Activated CD4-positive, alpha-beta memory T cell treated with anti-CD3 and anti-CD28 coated beads for 36 hours (primary cell): ENCODE measurements at regions not wholly inside any gene's neighbourhood (a gene's known extent, or its start where the extent isn't known, plus 50 kb on each side); places are given as distances from the start of the nearest gene placed in this dataset.

Experiments used
- CTCF ChIA-PET: fragments of 350-600 bp; sonication (Branson Sonifier 250); formaldehyde crosslinking; loops from one replicate; lab custom pipeline; 2021; ENCODE audit warnings: antibody characterized with exemption, inconsistent platforms; lab: Charles Lee
- POLR2A ChIA-PET: fragments of 350-600 bp; sonication (Branson Sonifier 250); formaldehyde crosslinking; loops from one replicate; lab custom pipeline; 2021; ENCODE audit warnings: antibody characterized with exemption; lab: Charles Lee
- DNase-seq: peaks from one replicate; pipeline ENCODE4 v3.0.0-alpha.2; 2020
- H3K27ac Mint-ChIP-seq: one replicate; pipeline ENCODE4 v1.8.0; 2021; ENCODE audit warnings: mixed read lengths
- H3K27me3 Mint-ChIP-seq: one replicate; pipeline ENCODE4 v1.8.0; 2021; ENCODE audit warnings: mixed read lengths
- H3K36me3 Mint-ChIP-seq: one replicate; pipeline ENCODE4 v1.8.0; 2021; ENCODE audit warnings: mixed read lengths
- H3K4me1 Mint-ChIP-seq: one replicate; pipeline ENCODE4 v1.8.0; 2021; ENCODE audit warnings: low read depth, mixed read lengths
- H3K4me3 Mint-ChIP-seq: one replicate; pipeline ENCODE4 v1.8.0; 2021; ENCODE audit warnings: mild to moderate bottlenecking, mixed read lengths
- H3K9me3 Mint-ChIP-seq: one replicate; pipeline ENCODE4 v1.8.0; 2021; ENCODE audit warnings: mixed read lengths
- intact Hi-C: fragments of 100-400 bp; cut with micrococcal nuclease; formaldehyde crosslinking; loops from one replicate; pipeline ENCODE4 v1.15.1; 2023

DNA sequence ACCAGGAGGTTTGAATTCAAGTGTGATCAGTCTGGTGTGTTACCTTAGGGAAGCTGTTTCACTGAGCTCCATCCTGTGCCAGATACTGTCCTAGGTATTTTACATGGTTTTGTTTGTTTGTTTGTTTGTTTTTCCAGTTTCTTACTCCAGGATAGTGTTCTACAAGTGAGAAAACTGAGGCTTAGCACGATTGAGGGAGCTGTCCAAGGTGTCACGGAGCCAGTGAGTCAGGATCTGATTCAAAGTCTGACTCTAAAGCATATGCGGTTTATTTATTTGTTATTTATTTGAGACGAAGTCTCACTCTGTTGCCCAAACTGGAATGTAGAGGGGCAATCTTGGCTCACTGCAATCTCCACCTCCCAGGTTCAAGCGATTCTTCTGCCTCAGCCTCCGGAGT, 79.7 kb upstream of the GNG2 start:
- Mint-ChIP-seq H3K36me3 (no peaks in the 10 kb centered on the region), H3K27ac (no peak overlapping the region), H3K27me3 (peaks cover 18% of the 10 kb centered on the region), H3K4me3 (no peak overlapping the region), H3K9me3 (peaks cover 3% of the 10 kb centered on the region), H3K4me1 (peaks cover 24% of the 10 kb centered on the region)
- POLR2A ChIA-PET, result no interaction called here
- intact Hi-C loops, result loop anchor here (1.0 to 5.0 kb wide), 6 partner anchors 67 to 497 kb away; no protein-coding TSS in a partner anchor
- CTCF ChIA-PET, result interaction anchor here (0.6 to 4.2 kb wide), 14 partner anchors 8 to 950 kb away, joined by 3 to 30 read pairs (median 6); partner anchors contain the start of genes FRMD6 and NIN
- no peak for DNase-seq

DNA sequence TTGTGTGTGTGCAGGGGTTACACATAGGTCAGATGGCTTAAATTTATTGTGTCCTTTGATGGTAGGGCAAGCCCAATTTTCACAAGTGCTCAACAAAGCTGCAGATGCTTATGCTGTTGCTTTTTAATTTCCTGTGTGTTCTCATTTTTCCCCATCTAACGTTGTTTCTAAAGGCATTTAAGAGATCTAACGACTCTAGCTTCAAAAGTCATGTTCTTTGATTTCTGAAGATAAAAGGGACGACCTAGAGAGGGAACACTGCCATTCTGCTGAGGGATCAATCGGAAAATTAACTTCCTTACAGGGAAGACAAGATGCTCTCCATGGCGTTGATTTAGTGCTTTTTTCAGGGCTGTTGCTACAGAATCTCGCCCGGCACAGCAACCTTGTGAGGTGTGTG, 79.0 kb upstream of the GNG2 start:
- POLR2A ChIA-PET, result no interaction called here
- H3K27me3 Mint-ChIP-seq, result peaks cover 19% of the 10 kb centered on the region
- H3K36me3 Mint-ChIP-seq, result peaks cover 4% of the 10 kb centered on the region
- intact Hi-C loops, result loop anchor here (2.0 to 5.0 kb wide), 4 partner anchors 66 to 484 kb away; no protein-coding TSS in a partner anchor
- no peak for DNase-seq
- peaks cover 9% of the 10 kb centered on the region for H3K9me3 Mint-ChIP-seq
- H3K4me3 Mint-ChIP-seq, result no peak overlapping the region
- H3K27ac Mint-ChIP-seq, result no peak overlapping the region
- CTCF ChIA-PET, result interaction anchor here (1.1 to 4.2 kb wide), 9 partner anchors 47 to 499 kb away, joined by 3 to 30 read pairs (median 5); partner anchors contain the start of gene FRMD6
- H3K4me1 Mint-ChIP-seq, result peaks cover 21% of the 10 kb centered on the region

GRCh38 chr14:51782435-51782834, 78.0 kb upstream of the GNG2 start:
- POLR2A ChIA-PET, result no interaction called here
- no peak overlapping the region for H3K27ac Mint-ChIP-seq
- CTCF ChIA-PET, result interaction anchor here (0.9 to 4.2 kb wide), 4 partner anchors 130 to 500 kb away, joined by 3 to 27 read pairs (median 3); no protein-coding TSS in a partner anchor
- no peak overlapping the region for H3K4me3 Mint-ChIP-seq
- peaks cover 19% of the 10 kb centered on the region for H3K27me3 Mint-ChIP-seq
- H3K9me3 Mint-ChIP-seq, result peaks cover 18% of the 10 kb centered on the region
- no peak for DNase-seq
- peaks cover 4% of the 10 kb centered on the region for H3K36me3 Mint-ChIP-seq
- intact Hi-C loops, result loop anchor here (5.0 kb wide), 3 partner anchors 65 to 485 kb away; no protein-coding TSS in a partner anchor
- peaks cover 19% of the 10 kb centered on the region for H3K4me1 Mint-ChIP-seq

DNA sequence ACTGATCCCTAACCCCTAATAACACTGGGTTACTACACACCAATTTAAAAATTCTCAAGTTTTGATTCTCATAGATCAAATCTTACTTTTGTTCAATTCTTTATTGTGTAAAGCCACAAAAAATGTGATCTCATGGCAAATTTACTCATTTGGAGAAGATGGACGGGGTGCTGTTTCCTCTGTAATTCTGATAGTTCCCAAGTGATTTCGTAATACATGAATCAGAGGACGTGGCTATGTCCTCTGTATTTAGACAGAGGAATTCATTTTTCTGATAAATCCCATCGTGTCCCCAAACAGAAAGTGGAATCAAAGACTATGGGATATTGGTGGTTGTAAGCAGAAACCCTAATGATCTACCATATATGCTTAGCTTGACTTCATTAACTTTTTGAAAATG, 76.6 kb upstream of the GNG2 start:
- POLR2A ChIA-PET, result no interaction called here
- CTCF ChIA-PET, result no interaction called here
- Mint-ChIP-seq H3K27me3 (peaks cover 16% of the 10 kb centered on the region), H3K4me3 (no peak overlapping the region), H3K9me3 (peaks cover 18% of the 10 kb centered on the region), H3K4me1 (peaks cover 19% of the 10 kb centered on the region), H3K36me3 (peaks cover 4% of the 10 kb centered on the region), H3K27ac (no peak overlapping the region)
- intact Hi-C loops, result loop anchor here (5.0 kb wide), 3 partner anchors 64 to 486 kb away; no protein-coding TSS in a partner anchor
- no peak for DNase-seq

GRCh38 chr14:51784466-51784865, 75.9 kb upstream of the GNG2 start:
- peaks cover 4% of the 10 kb centered on the region for H3K36me3 Mint-ChIP-seq
- no peak overlapping the region for H3K27ac Mint-ChIP-seq
- POLR2A ChIA-PET, result no interaction called here
- intact Hi-C loops, result loop anchor here (5.0 kb wide), 3 partner anchors 63 to 487 kb away; no protein-coding TSS in a partner anchor
- no peak overlapping the region for H3K4me3 Mint-ChIP-seq
- peaks cover 17% of the 10 kb centered on the region for H3K27me3 Mint-ChIP-seq
- H3K9me3 Mint-ChIP-seq, result peaks cover 18% of the 10 kb centered on the region
- H3K4me1 Mint-ChIP-seq, result peaks cover 19% of the 10 kb centered on the region
- no peak for DNase-seq
- CTCF ChIA-PET, result interaction anchor here (1.1 kb wide), 1 partner anchor 501 kb away, joined by 3 read pairs; no protein-coding TSS in a partner anchor

DNA sequence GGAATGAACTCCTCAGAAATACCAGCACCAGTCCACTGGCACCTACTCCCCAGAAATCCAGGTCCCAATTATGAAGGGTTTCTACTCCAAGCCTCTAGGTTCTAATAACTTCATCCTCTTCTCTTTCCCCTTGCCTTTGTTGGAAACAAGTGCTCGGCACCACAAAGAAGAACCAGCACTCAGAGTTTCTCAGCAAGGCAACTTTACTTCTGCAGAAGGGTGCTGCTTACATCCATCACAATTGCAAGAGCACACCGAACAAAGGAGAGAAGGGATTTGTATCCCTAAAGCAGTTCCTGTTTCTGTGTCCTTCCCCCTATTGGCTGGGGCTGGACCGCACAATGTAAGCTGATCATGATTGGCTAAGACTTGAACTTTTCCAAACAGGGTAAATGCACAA, 74.2 kb upstream of the GNG2 start:
- H3K4me1 Mint-ChIP-seq, result peaks cover 13% of the 10 kb centered on the region
- H3K36me3 Mint-ChIP-seq, result peaks cover 4% of the 10 kb centered on the region
- ChIA-PET CTCF (no interaction called here), POLR2A (no interaction called here)
- intact Hi-C loops, result no loop called here
- no peak for DNase-seq
- peaks cover 18% of the 10 kb centered on the region for H3K9me3 Mint-ChIP-seq
- H3K4me3 Mint-ChIP-seq, result no peak overlapping the region
- H3K27me3 Mint-ChIP-seq, result peaks cover 22% of the 10 kb centered on the region
- no peak overlapping the region for H3K27ac Mint-ChIP-seq

DNA sequence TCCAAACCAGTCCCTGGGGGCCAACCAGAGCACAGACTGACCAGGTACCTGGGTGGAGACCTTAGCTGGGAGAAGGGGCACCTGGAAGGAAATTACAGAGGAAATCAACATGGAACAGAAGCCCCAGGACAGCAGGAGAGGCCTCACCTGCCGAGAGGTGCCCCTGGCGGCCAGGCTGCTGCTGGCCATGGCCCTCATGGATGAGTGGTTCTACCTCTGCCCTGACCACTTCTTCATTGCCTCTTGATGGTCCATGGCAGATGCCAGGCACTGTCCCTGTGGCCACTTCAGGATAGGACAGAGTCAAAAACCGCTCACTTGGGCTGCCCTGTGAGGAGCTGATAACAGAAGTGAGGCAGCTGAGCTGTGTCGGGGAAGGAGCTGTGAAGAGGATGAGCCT, 73.1 kb upstream of the GNG2 start:
- Mint-ChIP-seq H3K27ac (no peak overlapping the region), H3K36me3 (peaks cover 4% of the 10 kb centered on the region), H3K4me1 (peaks cover 9% of the 10 kb centered on the region), H3K9me3 (peaks cover 18% of the 10 kb centered on the region), H3K27me3 (peaks cover 17% of the 10 kb centered on the region), H3K4me3 (no peak overlapping the region)
- POLR2A ChIA-PET, result no interaction called here
- DNase-seq, result no peak
- intact Hi-C loops, result no loop called here
- CTCF ChIA-PET, result no interaction called here

GRCh38 chr14:51789114-51789513, 71.3 kb upstream of the GNG2 start:
- Mint-ChIP-seq H3K9me3 (peaks cover 18% of the 10 kb centered on the region), H3K4me3 (no peak overlapping the region), H3K27ac (no peak overlapping the region), H3K27me3 (peaks cover 13% of the 10 kb centered on the region), H3K4me1 (peaks cover 3% of the 10 kb centered on the region), H3K36me3 (peaks cover 4% of the 10 kb centered on the region)
- ChIA-PET CTCF (interaction anchor here (1.1 to 1.3 kb wide), 2 partner anchors 9 to 189 kb away, joined by 5 to 6 read pairs; no protein-coding TSS in a partner anchor), POLR2A (no interaction called here)
- intact Hi-C loops, result no loop called here
- DNase-seq, result no peak

- Mint-ChIP-seq H3K4me1 (no peaks in the 10 kb centered on the region), H3K27ac (no peak overlapping the region), H3K36me3 (peaks cover 4% of the 10 kb centered on the region), H3K9me3 (peaks cover 18% of the 10 kb centered on the region), H3K27me3 (peaks cover 13% of the 10 kb centered on the region), H3K4me3 (no peak overlapping the region)
- POLR2A ChIA-PET, result no interaction called here
- no peak for DNase-seq
- intact Hi-C loops, result no loop called here
- CTCF ChIA-PET, result interaction anchor here (1.1 kb wide), 1 partner anchor 9 kb away, joined by 6 read pairs; no protein-coding TSS in a partner anchor
Measured at GRCh38 chr14:51789596-51789995, 70.8 kb upstream of the GNG2 start.

DNA sequence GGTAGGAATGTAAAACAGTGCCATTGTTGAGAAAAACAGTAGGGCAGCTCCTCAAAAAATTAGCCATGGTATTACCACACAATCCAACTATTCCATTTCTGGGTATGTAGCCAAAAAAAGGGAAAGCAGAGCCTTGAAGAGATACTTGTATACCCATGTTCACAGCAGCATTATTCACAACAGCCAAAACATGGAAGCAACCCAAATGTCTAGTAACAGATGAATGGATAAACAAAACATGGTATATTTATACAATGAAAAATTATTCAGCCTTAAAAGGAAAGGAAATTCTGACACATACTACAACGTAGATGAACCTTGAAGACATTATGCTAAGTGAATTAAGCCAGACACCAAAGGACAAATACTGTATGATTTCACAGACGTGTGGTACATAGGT, 67.6 kb upstream of the GNG2 start:
- no peak for DNase-seq
- Mint-ChIP-seq H3K4me1 (no peaks in the 10 kb centered on the region), H3K9me3 (no peaks in the 10 kb centered on the region), H3K36me3 (no peaks in the 10 kb centered on the region), H3K27me3 (peaks cover 7% of the 10 kb centered on the region), H3K27ac (no peak overlapping the region), H3K4me3 (no peak overlapping the region)
- intact Hi-C loops, result no loop called here
- ChIA-PET CTCF (interaction anchor here (1.3 kb wide), 1 partner anchor 13 kb away, joined by 5 read pairs; no protein-coding TSS in a partner anchor), POLR2A (no interaction called here)

DNA sequence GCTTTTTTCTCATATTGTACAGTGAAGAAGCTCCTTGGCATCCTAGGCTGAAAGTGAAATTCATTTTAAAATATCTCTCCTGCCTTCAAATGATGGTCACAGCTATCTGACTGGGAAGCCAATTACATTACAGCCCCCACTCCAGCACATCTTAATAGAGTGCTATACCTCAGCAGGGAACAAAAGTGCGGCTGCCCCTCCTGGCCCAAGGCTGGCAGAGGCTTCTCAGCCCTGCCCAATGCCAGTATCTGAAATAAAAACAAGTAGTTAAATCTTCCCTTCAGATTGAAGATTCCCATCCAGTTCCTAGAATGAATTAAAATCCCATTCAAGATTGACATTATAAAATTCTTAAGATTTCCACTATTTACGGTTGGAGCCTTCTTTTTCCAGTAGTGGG, 54.9 kb upstream of the GNG2 start:
- H3K27ac Mint-ChIP-seq, result no peak overlapping the region
- no peak for DNase-seq
- no peaks in the 10 kb centered on the region for H3K36me3 Mint-ChIP-seq
- CTCF ChIA-PET, result interaction anchor here (0.7 to 1.5 kb wide), 2 partner anchors 173 to 522 kb away, joined by 3 to 4 read pairs; no protein-coding TSS in a partner anchor
- intact Hi-C loops, result no loop called here
- peaks cover 10% of the 10 kb centered on the region for H3K9me3 Mint-ChIP-seq
- peaks cover 2% of the 10 kb centered on the region for H3K27me3 Mint-ChIP-seq
- no peak overlapping the region for H3K4me3 Mint-ChIP-seq
- POLR2A ChIA-PET, result no interaction called here
- H3K4me1 Mint-ChIP-seq, result no peaks in the 10 kb centered on the region

- no peak overlapping the region for H3K27ac Mint-ChIP-seq
- CTCF ChIA-PET, result interaction anchor here (0.7 kb wide), 2 partner anchors 10 to 522 kb away, joined by 3 read pairs; no protein-coding TSS in a partner anchor
- H3K4me1 Mint-ChIP-seq, result no peaks in the 10 kb centered on the region
- no peak overlapping the region for H3K4me3 Mint-ChIP-seq
- intact Hi-C loops, result no loop called here
- DNase-seq, result no peak
- H3K27me3 Mint-ChIP-seq, result peaks cover 2% of the 10 kb centered on the region
- POLR2A ChIA-PET, result no interaction called here
- no peaks in the 10 kb centered on the region for H3K36me3 Mint-ChIP-seq
- H3K9me3 Mint-ChIP-seq, result peaks cover 10% of the 10 kb centered on the region
Measured at GRCh38 chr14:51806026-51807023, 54.1 kb upstream of the GNG2 start.
